Naive thymus-derived CD4-positive, alpha-beta T cell (primary cell): ENCODE measurements at regions not wholly inside any gene's neighbourhood (a gene's known extent, or its start where the extent isn't known, plus 50 kb on each side); places are given as distances from the start of the nearest gene placed in this dataset.
"Not testable (repeated sequence)": the region's sequence is repeated elsewhere in the genome, so short reads cannot be mapped to it uniquely, and the experiment has no call there.

Experiments
- ATAC-seq: fragments of 150-1000 bp; cut with Tn5 transposase; 2 replicates; pipeline ENCODE4 v1.10.0; 2021; ENCODE audit warnings: mild to moderate bottlenecking, moderate library complexity
- CTCF ChIA-PET: fragments of 350-600 bp; sonication (Branson Sonifier 250); formaldehyde crosslinking; loops from one replicate; lab custom pipeline; 2021; ENCODE audit warnings: antibody characterized with exemption; lab: Charles Lee
- POLR2A ChIA-PET: fragments of 350-600 bp; sonication (Branson Sonifier 250); formaldehyde crosslinking; loops from one replicate; lab custom pipeline; 2021; ENCODE audit warnings: antibody characterized with exemption, inconsistent platforms; lab: Charles Lee
- DNase-seq, 9 donors: peaks; one replicate each; pipeline versions ENCODE4 v3.0.0 to v3.0.0-alpha.2; 2020 to 2022; ENCODE audit warnings: mixed read lengths in 1 of 9
- H3K27ac ChIP-seq: one replicate; pipeline ENCODE4 v1.7.0; 2013; ENCODE audit warnings: mild to moderate bottlenecking, low read depth, low read length, moderate library complexity
- H3K27me3 ChIP-seq, 2 donors: one replicate each; pipeline ENCODE4 v1.7.0; 2013; ENCODE audit warnings: low read length in 2 of 2, mild to moderate bottlenecking in 2 of 2, moderate library complexity in 2 of 2; ENCODE audit not compliant: control insufficient read depth in 2 of 2, insufficient read depth in 2 of 2
- H3K36me3 ChIP-seq, 3 experiments: 1 replicate in 2 of 3; 2 replicates in 1 of 3; pipeline ENCODE4 v1.7.0; 2013; ENCODE audit warnings: low read length in 3 of 3, mild to moderate bottlenecking in 3 of 3, moderate library complexity in 1 of 3; ENCODE audit not compliant: insufficient read depth in 3 of 3, control insufficient read depth in 2 of 3
- H3K4me1 ChIP-seq, 2 donors: one replicate each; pipeline ENCODE4 v1.7.0; 2013; ENCODE audit warnings: low read length in 2 of 2, mild to moderate bottlenecking in 2 of 2, moderate library complexity in 1 of 2; ENCODE audit not compliant: control insufficient read depth in 2 of 2, insufficient read depth in 2 of 2
- H3K4me3 ChIP-seq: 2 replicates; pipeline ENCODE4 v1.7.0; 2013; ENCODE audit warnings: mild to moderate bottlenecking, low read length
- H3K9me3 ChIP-seq, 3 experiments: 1 replicate in 2 of 3; 2 replicates in 1 of 3; pipeline ENCODE4 v1.7.0; 2013; ENCODE audit warnings: low read length in 3 of 3; ENCODE audit not compliant: control insufficient read depth in 2 of 3
- H3K27ac Mint-ChIP-seq, 9 donors: one replicate each; pipeline ENCODE4 v1.8.0; 2020 to 2022; ENCODE audit warnings: mixed read lengths in 9 of 9, mild to moderate bottlenecking in 8 of 9, moderate library complexity in 5 of 9, inconsistent platforms in 2 of 9
- H3K27me3 Mint-ChIP-seq, 5 donors: one replicate each; pipeline ENCODE4 v1.8.0; 2021 to 2022; ENCODE audit warnings: mixed read lengths in 5 of 5, mild to moderate bottlenecking in 1 of 5
- H3K36me3 Mint-ChIP-seq, 5 donors: one replicate each; pipeline ENCODE4 v1.8.0; 2020 to 2022; ENCODE audit warnings: mixed read lengths in 5 of 5, mild to moderate bottlenecking in 3 of 5, inconsistent platforms in 1 of 5
- H3K4me1 Mint-ChIP-seq, 7 donors: one replicate each; pipeline ENCODE4 v1.8.0; 2020 to 2022; ENCODE audit warnings: mixed read lengths in 7 of 7, mild to moderate bottlenecking in 3 of 7, inconsistent platforms in 1 of 7
- H3K4me3 Mint-ChIP-seq, 10 donors: one replicate each; pipeline ENCODE4 v1.8.0; 2020 to 2022; ENCODE audit warnings: mild to moderate bottlenecking in 10 of 10, mixed read lengths in 10 of 10, moderate library complexity in 6 of 10, inconsistent platforms in 2 of 10
- H3K9me3 Mint-ChIP-seq, 11 donors: one replicate each; pipeline ENCODE4 v1.8.0; 2020 to 2022; ENCODE audit warnings: mixed read lengths in 11 of 11, mild to moderate bottlenecking in 4 of 11, inconsistent platforms in 1 of 11, moderate library complexity in 1 of 11
- intact Hi-C, 2 donors: fragments of 100-400 bp; cut with micrococcal nuclease; formaldehyde crosslinking; loops; one replicate each; pipeline ENCODE4 v1.15.1; 2023

DNA sequence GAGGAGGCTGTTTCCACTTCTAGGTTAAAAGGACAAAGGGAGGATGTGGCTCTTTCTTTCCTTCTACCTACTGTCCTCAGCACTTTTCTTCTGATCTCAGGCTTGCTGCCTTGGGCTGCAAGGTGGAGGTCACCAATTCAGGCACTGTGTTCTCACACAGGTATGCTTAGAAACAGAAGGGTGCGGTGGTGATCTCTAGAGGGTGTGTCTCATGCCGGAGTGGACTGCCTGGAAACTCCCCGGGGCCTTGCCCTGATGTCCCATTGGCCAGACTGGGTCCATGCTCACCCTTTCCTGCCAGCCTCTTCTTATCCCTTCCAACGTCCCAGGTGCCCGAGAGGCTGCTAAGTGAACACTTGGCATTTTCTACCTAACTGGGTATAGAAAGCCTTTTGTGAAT lies 1197.6 kb downstream of the AACS start:
- CTCF ChIA-PET, result no interaction called here
- H3K27ac Mint-ChIP-seq, result no peak overlapping the region
- no peak for DNase-seq
- peaks cover 0 to 15% (median 3%) of the 10 kb centered on the region in 11 donors for H3K9me3 Mint-ChIP-seq
- POLR2A ChIA-PET, result no interaction called here
- Histone ChIP-seq H3K36me3 (no peaks in the 10 kb centered on the region), H3K9me3 (no peaks in the 10 kb centered on the region), H3K4me1 (no peaks in the 10 kb centered on the region), H3K4me3 (no peak overlapping the region), H3K27ac (no peak overlapping the region), H3K27me3 (no peaks in the 10 kb centered on the region)
- no peaks in the 10 kb centered on the region for H3K4me1 Mint-ChIP-seq
- H3K36me3 Mint-ChIP-seq, result no peaks in the 10 kb centered on the region
- H3K27me3 Mint-ChIP-seq, result no peaks in the 10 kb centered on the region
- ATAC-seq, result no peak
- no peak overlapping the region for H3K4me3 Mint-ChIP-seq
- intact Hi-C loops, result no loop called here

DNA sequence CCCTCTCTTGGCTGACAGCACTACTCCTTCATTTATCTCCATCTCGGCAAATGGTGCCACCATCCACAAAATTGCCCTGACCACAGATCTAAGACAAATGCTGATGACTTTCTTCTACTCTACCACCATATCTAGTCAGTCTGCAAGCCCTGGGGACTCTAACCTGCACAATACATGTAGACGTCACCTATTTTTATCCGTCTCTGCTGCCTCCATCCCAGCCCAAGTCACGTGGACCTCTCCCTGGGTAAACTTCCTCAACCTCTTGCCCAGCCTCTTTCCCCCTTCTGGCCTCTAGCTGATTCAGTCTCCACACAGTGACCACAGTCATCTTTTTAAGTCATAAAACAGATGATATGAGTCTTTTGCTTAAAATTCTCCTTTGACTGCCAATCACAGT lies 1203.0 kb downstream of the AACS start:
- Histone ChIP-seq H3K4me1 (no peaks in the 10 kb centered on the region), H3K27ac (no peak overlapping the region), H3K9me3 (no peaks in the 10 kb centered on the region), H3K27me3 (no peaks in the 10 kb centered on the region), H3K36me3 (no peaks in the 10 kb centered on the region), H3K4me3 (no peak overlapping the region)
- peaks cover 0 to 8% (median 0%) of the 10 kb centered on the region in 5 donors for H3K27me3 Mint-ChIP-seq
- intact Hi-C loops, result no loop called here
- H3K4me1 Mint-ChIP-seq, result no peaks in the 10 kb centered on the region
- peaks cover 0 to 24% (median 8%) of the 10 kb centered on the region in 11 donors for H3K9me3 Mint-ChIP-seq
- H3K36me3 Mint-ChIP-seq, result peaks cover 0 to 9% (median 0%) of the 10 kb centered on the region in 5 donors
- ATAC-seq (no peak), DNase-seq (no peak)
- no peak overlapping the region for H3K27ac Mint-ChIP-seq
- POLR2A ChIA-PET, result no interaction called here
- CTCF ChIA-PET, result no interaction called here
- no peak overlapping the region for H3K4me3 Mint-ChIP-seq

DNA sequence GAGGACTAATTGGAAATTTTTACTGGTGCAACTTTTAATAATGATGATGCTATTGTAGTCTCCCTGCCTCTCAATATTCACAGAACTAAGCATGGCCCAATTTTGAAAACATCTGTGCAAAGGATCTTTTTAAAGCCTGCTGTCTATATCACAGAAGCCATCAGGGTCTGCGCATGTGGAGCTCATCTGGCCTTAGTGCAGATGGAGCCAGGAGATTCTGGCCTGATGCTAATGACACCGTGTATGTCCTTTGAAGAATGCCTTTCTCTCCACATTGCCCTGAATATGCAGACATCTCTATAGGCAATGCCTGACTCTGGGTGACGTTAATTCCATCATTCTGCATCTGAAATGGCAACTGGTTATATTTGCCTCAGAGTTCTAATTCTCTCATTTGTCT lies 1205.9 kb downstream of the AACS start:
- ChIA-PET CTCF (no interaction called here), POLR2A (no interaction called here)
- DNase-seq (no peak), ATAC-seq (no peak)
- peaks cover 0 to 9% (median 0%) of the 10 kb centered on the region in 5 donors for H3K36me3 Mint-ChIP-seq
- H3K4me3 ChIP-seq, result no peak overlapping the region
- no peaks in the 10 kb centered on the region for H3K4me1 ChIP-seq
- peaks cover 0 to 8% (median 0%) of the 10 kb centered on the region in 5 donors for H3K27me3 Mint-ChIP-seq
- H3K27me3 ChIP-seq, result no peaks in the 10 kb centered on the region
- no peaks in the 10 kb centered on the region for H3K9me3 ChIP-seq
- no peaks in the 10 kb centered on the region for H3K4me1 Mint-ChIP-seq
- no peak overlapping the region for H3K27ac ChIP-seq
- intact Hi-C loops, result no loop called here
- peaks cover 0 to 18% (median 8%) of the 10 kb centered on the region in 11 donors for H3K9me3 Mint-ChIP-seq
- no peaks in the 10 kb centered on the region for H3K36me3 ChIP-seq
- H3K4me3 Mint-ChIP-seq, result no peak overlapping the region
- H3K27ac Mint-ChIP-seq, result no peak overlapping the region

DNA sequence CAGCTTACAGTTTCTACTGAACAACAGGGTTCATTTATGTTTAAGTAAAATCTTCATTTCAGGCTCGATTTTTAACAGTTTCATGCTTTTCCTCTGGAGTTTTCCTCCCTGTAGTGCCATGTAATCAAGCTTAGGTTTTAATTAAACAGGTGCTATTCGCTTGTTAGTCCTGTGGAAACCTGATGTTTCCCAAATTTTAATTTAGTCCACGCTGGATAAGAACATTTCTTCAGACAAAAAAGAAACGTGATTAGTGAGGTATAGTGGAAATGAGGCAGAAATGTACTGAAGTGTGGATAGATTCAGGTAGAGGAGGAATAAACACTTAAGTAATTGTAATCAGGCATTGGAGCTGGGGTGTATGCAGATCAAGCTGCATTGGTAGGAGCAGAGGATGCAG lies 1217.5 kb downstream of the AACS start:
- Mint-ChIP-seq H3K27ac (no peak overlapping the region), H3K9me3 (peaks cover 0 to 17% (median 4%) of the 10 kb centered on the region in 11 donors), H3K27me3 (no peaks in the 10 kb centered on the region), H3K4me1 (no peaks in the 10 kb centered on the region), H3K4me3 (no peak overlapping the region), H3K36me3 (no peaks in the 10 kb centered on the region)
- H3K9me3 ChIP-seq, result no peaks in the 10 kb centered on the region
- no peak for DNase-seq
- ATAC-seq, result no peak
- no peak overlapping the region for H3K27ac ChIP-seq
- CTCF ChIA-PET, result no interaction called here
- H3K27me3 ChIP-seq, result no peaks in the 10 kb centered on the region
- no peaks in the 10 kb centered on the region for H3K36me3 ChIP-seq
- intact Hi-C loops, result no loop called here
- H3K4me1 ChIP-seq, result no peaks in the 10 kb centered on the region
- POLR2A ChIA-PET, result no interaction called here
- H3K4me3 ChIP-seq, result no peak overlapping the region

DNA sequence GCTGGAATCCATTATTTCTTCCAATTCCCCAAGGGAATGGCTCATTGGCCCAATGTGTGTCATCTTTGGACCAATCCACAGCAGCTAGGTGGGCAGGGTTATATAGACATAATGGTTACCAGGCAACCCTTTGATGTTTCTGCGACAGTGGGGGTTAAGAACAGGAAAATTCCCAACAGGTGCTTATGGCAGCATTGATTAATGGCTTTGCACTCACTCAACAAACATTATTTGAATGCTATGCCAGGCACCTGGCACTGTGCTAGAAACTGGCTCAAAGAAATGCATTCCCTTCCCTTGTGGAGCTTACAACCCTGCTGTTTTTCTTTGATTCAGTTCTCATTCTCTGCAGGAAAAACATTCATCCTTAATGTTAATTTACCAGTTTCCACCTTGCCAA lies 1221.0 kb downstream of the AACS start:
- Histone ChIP-seq H3K9me3 (no peaks in the 10 kb centered on the region), H3K27me3 (no peaks in the 10 kb centered on the region), H3K4me1 (no peaks in the 10 kb centered on the region), H3K4me3 (no peak overlapping the region), H3K27ac (no peak overlapping the region), H3K36me3 (no peaks in the 10 kb centered on the region)
- no peaks in the 10 kb centered on the region for H3K36me3 Mint-ChIP-seq
- H3K9me3 Mint-ChIP-seq, result peaks cover 0 to 21% (median 12%) of the 10 kb centered on the region in 11 donors
- DNase-seq (no peak), ATAC-seq (no peak)
- ChIA-PET POLR2A (no interaction called here), CTCF (no interaction called here)
- intact Hi-C loops, result no loop called here
- no peak overlapping the region for H3K4me3 Mint-ChIP-seq
- H3K27me3 Mint-ChIP-seq, result no peaks in the 10 kb centered on the region
- no peaks in the 10 kb centered on the region for H3K4me1 Mint-ChIP-seq
- H3K27ac Mint-ChIP-seq, result no peak overlapping the region

DNA sequence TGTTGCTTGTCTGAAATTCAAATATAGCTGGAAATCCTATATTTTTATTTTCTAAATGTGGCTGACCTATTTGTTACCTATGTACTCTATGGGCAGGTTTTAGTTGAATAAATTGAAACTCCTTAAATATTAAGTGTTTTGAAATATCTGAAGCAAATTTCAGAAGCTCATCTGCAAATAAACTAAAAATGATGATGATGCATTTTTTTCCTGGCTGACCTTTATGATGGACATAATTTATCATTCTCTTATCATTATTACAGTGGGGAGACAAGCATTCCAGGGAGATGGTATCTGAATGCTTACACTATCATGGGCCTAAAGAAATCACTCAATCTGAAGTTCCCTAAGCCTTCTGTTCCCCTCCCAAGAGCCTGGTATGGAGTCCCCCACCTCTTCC lies 1225.2 kb downstream of the AACS start:
- H3K27me3 ChIP-seq, result no peaks in the 10 kb centered on the region
- no peak overlapping the region for H3K4me3 Mint-ChIP-seq
- no peaks in the 10 kb centered on the region for H3K36me3 ChIP-seq
- peaks cover 0 to 6% (median 0%) of the 10 kb centered on the region in 3 experiments for H3K9me3 ChIP-seq
- CTCF ChIA-PET, result interaction anchor here (0.8 kb wide), 1 partner anchor 212 kb away, joined by 3 read pairs; no protein-coding TSS in a partner anchor
- H3K4me1 Mint-ChIP-seq, result no peaks in the 10 kb centered on the region
- POLR2A ChIA-PET, result no interaction called here
- no peak overlapping the region for H3K27ac Mint-ChIP-seq
- no peaks in the 10 kb centered on the region for H3K27me3 Mint-ChIP-seq
- DNase-seq, result no peak
- intact Hi-C loops, result no loop called here
- peaks cover 0 to 34% (median 16%) of the 10 kb centered on the region in 11 donors for H3K9me3 Mint-ChIP-seq
- no peak for ATAC-seq
- H3K27ac ChIP-seq, result no peak overlapping the region
- H3K4me1 ChIP-seq, result no peaks in the 10 kb centered on the region
- H3K4me3 ChIP-seq, result no peak overlapping the region
- H3K36me3 Mint-ChIP-seq, result peaks cover 0 to 4% (median 0%) of the 10 kb centered on the region in 5 donors

DNA sequence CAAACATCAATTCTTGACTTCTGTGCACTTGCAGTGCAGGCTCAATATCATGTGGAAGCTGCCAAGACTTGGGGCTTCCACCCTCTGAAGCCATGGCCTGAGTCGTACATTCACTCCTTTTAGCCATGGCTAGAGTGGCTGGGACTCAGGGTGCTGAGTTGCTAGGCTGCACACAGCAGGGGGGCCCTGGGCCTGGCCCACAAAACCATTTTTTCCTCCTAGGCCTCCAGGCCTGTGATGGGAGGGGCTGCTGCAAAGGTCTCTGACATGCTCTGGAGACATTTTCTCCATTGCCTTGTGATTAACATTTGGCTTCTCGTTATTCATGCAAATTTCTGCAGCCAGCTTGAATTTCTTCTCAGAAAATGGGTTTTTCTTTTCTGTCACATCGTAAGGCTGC lies 1226.8 kb downstream of the AACS start:
- H3K4me1 ChIP-seq, H3K4me1 Mint-ChIP-seq, H3K27me3 ChIP-seq, H3K27me3 Mint-ChIP-seq, H3K27ac Mint-ChIP-seq, ATAC-seq, H3K36me3 ChIP-seq, H3K36me3 Mint-ChIP-seq, CTCF ChIA-PET, DNase-seq, H3K4me3 ChIP-seq, H3K4me3 Mint-ChIP-seq, intact Hi-C loops, H3K27ac ChIP-seq, POLR2A ChIA-PET, H3K9me3 ChIP-seq: not testable (repeated sequence)
- peaks cover 4 to 34% (median 16%) of the 10 kb centered on the region in 11 donors for H3K9me3 Mint-ChIP-seq
